DMS53 treated with DMSO at 0.1 percent for 48 hours (cell line): ENCODE measurements at regions not wholly inside any gene's neighbourhood (a gene's known extent, or its start where the extent isn't known, plus 50 kb on each side); places are given as distances from the start of the nearest gene placed in this dataset.
"Not testable (repeated sequence)": the region's sequence is repeated elsewhere in the genome, so short reads cannot be mapped to it uniquely, and the experiment has no call there.

Source experiments
- DNase-seq: peaks from one replicate; lab custom pipeline; 2025; ENCODE audit not compliant: unreplicated experiment; lab: John Stamatoyannopoulos, UW

DNA sequence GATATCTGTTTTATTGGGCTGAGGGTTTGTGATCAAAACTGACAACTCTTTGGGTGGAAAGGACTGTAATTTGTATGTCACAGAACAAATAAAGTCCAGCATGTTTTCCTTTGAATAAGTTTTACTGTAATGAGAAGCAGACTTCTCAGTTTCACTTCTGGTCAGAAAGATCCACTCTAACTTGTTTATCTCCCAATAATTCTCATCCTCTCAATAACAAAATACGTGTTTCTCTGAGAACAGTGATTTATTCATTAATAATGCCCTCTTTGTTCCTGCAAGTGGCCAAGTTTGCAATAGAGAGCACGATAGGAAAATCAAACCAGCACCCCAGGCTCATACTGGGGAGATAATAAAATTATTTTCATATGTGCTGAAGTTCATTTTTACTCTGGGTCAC is 190.6 kb downstream of the CNTN3 start:
- DNase-seq = no peak

DNA sequence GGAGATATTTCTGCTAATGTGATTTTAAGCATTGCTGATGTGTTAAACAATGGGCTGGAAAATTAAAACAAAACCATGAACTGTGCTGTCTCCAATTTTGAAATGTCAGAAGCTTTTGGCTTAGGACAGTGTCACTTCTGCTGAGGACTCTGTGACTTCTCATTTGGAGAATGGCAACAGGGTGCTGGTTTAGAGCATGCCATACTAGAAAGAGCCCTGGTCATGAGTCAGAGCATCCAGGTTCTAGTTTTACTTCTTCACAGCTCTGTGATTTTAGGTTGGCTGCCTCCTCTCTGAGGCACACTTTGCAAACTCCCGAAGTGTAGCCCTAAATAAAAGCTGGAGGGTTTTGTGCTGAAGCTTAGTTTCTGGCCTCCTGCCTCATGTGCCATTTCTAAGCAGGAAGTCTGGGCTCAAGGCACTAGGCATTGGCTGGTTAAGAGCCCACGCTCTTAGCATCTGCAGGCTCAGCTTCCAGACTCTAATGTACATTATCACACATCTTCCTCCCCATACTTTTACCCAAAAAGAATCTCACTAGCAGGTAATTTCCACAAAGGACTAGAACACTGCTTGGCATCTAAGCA is 193.8 kb downstream of the CNTN3 start:
- DNase-seq = no peak

DNA sequence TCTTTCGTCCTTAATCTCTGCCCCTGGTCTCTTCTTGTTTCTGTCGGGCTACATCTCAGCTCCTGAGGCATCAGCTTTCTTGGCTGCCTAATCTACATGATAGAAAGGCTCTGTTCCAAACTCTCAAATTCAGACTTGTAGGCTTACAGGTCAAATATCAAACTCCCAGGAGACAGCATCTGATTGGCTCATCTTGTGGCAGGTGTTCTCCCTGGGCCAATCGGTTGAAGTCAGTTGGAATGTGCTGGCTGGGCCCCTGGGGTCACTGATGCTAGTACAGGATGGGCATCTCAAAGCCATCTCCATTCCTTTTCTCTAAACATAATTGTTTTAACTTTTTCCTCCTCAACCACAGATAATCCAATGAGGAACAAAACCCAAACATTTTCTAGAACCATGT is 198.7 kb downstream of the CNTN3 start:
- DNase-seq = no peak

- DNase-seq = no peak
Measured at GRCh38 chr3:74413547-74414241, 200.8 kb downstream of the CNTN3 start.

DNA sequence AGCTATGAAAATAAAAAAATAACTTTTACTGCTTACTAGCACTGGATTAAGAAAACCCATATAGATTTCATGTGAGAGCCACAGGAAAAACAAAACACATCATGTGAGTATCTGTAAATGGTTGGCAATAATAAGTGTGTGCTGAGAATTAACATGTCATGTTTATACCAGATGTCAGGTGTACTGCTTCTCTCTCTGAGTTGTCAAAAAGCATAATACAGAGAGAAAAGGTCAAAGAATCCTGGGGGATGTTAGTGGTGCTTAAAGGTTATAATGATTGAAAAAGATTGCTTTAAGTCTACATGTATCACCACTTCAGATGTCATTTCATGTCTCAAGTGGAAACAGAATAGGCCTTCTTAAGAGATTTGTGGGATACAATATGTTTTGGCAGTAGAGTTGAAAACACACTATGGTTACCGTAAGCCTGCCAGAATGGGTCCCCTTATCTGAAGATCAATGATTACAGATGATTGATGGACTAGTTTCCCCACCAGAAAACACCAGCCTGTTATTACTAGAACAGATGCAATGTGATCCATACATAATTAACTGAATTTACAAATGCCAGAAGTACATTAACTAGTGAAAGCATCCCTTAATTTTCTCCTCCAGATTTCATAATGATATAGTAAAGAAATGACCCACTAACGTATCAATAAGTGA is 204.1 kb downstream of the CNTN3 start:
- no peak for DNase-seq

GRCh38 chr3:74409066-74409465 is 205.4 kb downstream of the CNTN3 start:
- no peak for DNase-seq

DNA sequence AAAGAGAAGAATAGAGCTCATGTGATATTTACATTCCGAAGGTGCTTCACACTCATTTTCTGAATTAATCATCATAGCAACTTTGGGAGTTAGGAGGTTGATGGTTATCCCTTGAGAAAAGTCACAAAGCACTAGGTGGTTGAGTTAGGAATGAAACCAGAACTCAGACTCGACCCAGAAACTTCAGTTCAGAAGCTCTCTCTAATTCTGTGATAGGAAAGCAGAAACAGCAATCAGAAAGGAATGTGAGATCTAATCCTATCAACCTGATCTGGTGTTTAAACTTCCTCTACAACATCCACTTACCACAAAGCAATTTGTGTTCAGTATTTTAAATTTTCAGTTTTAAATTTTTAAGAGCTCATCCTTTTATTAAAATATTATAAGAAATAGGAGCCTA is 211.2 kb downstream of the CNTN3 start:
- no peak for DNase-seq

GRCh38 chr3:74402821-74403220 is 211.6 kb downstream of the CNTN3 start:
- DNase-seq = no peak

GRCh38 chr3:74393426-74393825 is 221.0 kb downstream of the CNTN3 start:
- no peak for DNase-seq

GRCh38 chr3:74390121-74390877 is 224.2 kb downstream of the CNTN3 start:
- no peak for DNase-seq

DNA sequence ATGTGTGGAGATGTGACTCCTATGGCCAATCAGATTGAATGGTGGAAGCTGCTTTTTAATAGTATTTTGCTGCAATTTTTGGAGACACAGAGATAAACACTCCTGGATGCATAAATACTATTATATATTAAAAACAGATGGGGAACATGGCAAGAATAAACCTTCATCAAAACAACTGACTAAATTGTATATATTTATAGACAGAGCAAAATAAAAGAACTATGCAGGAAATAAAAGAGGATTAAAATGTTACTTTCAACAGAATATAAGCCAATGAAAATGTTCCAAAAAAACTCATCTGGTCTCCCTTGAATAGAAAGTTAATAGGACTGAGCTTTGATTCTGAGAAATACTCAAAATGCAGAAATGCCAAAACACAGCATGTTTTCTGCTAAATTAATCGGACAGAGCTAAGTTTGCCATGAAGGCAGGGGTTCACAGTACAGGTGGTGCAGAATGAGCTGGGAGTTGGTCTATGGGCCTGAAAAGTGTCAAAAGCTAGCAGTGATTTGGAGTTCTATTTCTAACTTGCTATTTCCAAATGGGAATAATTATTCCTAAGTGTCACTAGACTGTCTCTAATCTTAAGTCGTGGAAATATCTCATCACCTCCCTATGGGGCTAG is 227.2 kb downstream of the CNTN3 start:
- DNase-seq = no peak

- no peak for DNase-seq
Measured at GRCh38 chr3:74384159-74384558, 230.3 kb downstream of the CNTN3 start.

DNA sequence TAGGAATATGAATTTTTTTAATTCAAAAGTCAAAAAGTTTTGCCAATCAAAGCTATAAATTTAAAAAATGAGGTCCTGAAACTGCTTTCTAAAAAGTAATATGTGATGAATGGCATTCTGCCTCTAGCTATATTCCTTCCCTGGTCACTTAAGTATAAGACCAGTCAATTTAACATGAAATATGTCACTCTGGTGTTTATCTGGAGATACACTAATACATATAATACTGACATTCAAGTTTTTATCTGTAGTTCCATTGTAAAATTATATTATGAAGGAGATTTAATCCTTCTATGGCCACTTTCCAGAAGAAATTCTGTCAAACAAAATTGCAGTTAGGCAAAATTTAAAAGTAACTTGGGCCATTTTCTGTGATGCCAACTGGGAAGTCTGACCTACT is 236.8 kb downstream of the CNTN3 start:
- DNase-seq = no peak

DNA sequence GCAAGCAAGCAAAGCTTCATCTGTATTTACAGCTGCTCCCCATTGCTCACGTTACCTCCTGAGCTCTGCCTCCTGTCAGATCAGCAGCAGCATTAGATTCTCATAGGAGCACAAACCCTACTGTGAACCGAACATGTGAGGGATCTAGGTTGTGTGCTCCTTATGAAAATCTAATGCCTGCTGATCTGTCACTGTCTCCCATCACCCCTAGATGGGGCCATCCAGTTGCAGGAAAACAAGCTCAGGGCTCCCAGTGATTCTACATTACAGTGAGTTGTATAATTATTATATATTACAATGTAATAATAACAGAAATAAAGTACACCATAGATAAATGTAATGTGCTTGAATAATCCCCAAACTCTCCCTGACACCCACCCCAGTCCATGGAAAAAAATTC is 238.1 kb downstream of the CNTN3 start:
- not testable (repeated sequence) for DNase-seq

DNA sequence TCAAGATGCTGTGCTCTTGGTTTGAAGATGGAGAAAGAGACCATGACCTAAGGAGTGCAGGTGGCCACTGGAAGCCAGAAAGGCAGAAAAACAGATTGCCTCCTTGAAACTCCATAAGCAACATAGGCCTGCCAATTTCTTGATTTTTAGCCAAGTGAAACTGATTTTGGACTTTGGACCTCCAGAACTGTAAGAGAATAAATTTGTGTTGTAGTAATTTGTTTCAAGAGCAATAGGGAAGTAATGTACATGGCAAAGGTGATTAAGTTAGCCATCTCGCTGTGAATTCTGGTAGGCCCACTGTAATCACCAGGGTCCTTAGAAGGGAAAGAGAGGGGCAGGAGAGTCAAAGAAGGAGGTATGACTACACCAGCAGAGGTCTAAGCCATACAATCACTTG is 238.8 kb downstream of the CNTN3 start:
- no peak for DNase-seq

- no peak for DNase-seq
Measured at GRCh38 chr3:74372743-74373142, 241.7 kb downstream of the CNTN3 start.

- DNase-seq = no peak
Measured at GRCh38 chr3:74370342-74370741, 244.1 kb downstream of the CNTN3 start.

DNA sequence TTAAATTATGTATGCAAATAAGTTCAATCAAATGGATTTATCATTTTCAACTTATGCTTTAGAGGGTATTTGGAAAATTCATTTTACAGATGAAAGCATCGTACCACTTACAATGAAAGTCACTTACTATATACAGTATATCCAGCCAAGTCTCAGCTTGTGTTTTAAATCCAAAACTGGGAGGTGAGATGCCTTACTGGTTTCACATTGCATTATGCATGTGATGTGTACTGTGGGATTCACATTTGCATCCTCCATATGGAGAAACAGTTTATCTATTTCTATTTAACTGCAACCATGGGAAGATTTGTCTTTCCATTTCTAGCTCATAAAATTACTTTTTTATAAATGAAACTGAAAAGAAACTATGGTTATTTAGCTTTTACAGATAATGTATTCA is 248.1 kb downstream of the CNTN3 start:
- DNase-seq = no peak

- no peak for DNase-seq
Measured at GRCh38 chr3:74363346-74363745, 251.1 kb downstream of the CNTN3 start.

DNA sequence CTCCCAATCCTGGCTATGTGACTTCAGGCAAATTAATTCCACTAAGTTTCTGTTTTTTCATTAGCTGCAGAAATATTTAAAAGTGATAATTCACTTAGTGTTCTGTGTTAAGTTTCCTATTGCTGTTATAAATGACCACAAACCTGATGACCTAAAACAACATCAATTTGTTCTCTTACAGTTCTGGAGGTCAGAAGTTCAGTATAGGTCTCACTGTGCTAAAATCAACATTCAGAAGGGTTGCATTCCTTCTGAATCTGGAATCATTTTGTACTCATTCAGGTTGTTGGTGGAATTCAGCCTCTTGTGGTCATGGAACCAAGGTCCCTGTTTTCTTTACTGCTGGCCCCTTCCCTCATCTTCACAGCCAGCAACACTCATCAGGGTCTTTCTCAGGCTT is 254.1 kb downstream of the CNTN3 start:
- DNase-seq = no peak

GRCh38 chr3:74357881-74358280 is 256.6 kb downstream of the CNTN3 start:
- no peak for DNase-seq
